Pons (tissue), 1 donor: ENCODE measurements at regions not wholly inside any gene's neighbourhood (a gene's known extent, or its start where the extent isn't known, plus 50 kb on each side); places are given as distances from the start of the nearest gene placed in this dataset.

Experiments
- DNase-seq: peaks from one replicate; pipeline ENCODE4 v3.0.0-alpha.2; 2016; ENCODE audit warnings: low spot score

- no peak for DNase-seq
These were observed 243.7 kb upstream of the PHYHIPL start for GRCh38 chr10:58932577-58933314.

DNA sequence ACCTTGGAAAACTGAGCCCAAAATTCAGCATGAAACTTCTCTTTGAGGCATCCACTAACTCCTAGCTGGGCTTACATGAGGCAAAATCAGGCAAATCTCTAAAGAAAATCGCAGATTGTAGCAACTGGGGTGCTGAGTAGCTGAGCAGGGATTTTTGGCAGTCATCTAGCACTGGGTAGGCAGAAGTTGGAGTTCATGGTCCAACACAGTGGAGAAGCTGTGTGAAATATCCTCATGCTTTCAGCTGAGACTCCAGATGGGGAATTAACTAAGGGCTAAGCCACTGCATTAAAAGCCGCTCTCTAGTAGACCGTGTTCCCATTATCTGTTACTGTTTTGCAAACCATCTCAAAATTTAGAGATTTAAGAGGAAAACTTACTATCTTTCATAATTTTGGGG, 240.1 kb upstream of the PHYHIPL start:
- no peak for DNase-seq

DNA sequence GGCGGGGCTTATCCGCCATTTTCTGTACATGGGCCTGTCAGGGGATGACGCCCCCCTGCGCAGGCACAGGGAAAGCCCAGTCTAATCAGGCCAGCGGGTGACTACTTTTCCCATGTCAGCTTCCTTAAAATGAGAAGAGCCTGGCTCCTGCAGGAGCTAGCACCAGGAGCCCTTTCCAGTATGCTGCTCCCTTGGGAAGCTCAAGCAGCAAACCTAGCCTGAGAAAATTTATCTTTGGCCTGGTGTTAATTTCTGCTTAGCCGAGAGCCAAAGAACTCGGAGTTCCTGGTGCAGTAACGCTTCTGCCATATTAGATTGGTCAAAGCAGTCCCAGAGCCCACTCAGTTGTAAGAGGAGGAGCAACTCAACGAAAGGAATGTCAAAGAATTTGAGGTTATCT, 239.0 kb upstream of the PHYHIPL start:
- DNase-seq, result no peak

DNA sequence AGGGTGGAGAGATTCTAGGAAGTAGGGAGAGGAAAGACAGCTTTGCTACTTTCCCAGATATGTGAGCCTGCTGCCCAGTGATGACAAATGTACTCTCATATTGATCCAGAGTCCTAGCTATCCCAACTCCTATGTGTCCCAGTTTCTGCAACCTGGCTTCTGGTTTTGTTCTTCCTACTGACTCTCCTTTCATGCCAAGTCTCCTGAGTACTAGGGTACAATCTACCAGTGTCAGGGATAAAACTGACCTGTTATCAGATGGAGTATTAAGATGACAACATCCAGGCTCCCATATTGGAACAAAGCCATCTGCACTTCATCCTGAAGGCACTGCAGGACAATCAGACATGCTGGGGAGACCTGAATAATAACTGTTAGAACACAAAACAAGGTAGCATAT, 233.7 kb upstream of the PHYHIPL start:
- DNase-seq, result no peak

DNA sequence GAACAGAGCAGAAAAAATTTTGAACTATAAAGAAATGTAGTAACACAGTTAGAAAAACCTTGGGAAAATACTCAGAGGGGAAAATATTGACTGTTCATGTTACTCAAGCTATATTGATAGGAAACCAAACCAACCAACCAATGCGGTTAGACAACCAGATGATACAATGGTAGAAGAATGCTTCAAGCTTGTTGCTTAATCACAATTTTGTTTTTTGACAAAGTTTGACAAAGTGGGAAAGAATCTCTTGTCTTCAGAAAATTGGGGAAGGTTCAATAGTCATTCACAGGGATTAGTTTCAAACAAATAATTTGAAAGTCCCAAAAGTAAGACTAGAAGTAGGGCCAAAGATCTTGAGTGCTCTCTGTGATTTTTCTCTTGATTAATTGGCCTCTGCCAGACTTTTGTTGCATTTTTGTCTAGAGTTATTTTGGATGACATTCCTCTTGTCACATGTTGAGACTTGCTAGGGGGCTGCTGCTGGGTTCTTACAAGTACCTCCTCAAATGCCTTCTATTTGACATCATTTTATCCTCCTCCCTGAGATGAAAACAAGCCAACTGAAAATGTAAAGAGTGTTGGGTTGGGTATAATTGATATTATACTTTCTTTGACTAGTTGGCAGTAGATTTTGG, 233.1 kb upstream of the PHYHIPL start:
- no peak for DNase-seq

- DNase-seq, result no peak
These were observed 232.5 kb upstream of the PHYHIPL start for GRCh38 chr10:58943960-58944359.

DNA sequence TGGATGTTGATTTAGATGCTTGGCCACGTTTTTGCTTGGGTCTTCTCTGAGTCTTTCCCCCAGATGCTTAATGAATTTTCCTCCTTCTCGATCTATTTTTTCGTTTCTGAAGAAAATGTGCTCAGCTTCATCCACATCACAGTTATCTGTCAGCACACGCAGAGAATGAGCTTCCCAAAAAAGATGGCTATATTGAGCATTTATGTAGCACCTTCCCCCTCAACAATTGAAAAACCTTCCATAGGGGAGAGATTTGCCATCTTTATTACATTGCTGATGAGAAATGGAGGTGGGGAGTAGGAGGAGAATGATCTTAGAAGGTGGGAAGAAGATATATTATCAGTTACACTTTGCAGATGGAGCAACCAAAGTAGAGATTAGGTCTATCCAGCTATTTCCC, 228.1 kb upstream of the PHYHIPL start:
- no peak for DNase-seq

DNA sequence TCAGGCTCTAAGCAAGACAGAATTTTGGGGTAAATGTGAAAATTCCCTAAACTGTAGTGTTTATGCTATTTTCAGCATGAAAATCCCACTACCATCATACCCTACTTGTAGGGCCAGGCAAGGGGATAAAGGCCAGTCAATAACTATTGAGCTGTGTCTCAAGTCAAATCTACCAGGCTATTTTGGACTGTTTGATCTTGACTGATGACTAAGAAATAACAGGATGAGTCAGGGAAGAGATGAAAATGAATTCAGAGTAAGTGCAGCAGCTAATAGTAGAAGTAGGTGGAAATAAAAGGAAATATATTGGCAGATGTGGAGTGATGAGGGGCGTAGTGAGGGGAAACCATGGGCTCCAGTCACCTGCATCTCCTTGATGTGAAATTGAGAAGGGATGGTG, 225.8 kb upstream of the PHYHIPL start:
- no peak for DNase-seq

GRCh38 chr10:58951087-58951486, 225.4 kb upstream of the PHYHIPL start:
- no peak for DNase-seq

- no peak for DNase-seq
These were observed 224.7 kb upstream of the PHYHIPL start for GRCh38 chr10:58951746-58952145.

GRCh38 chr10:58952162-58952601, 224.3 kb upstream of the PHYHIPL start:
- DNase-seq, result no peak

DNA sequence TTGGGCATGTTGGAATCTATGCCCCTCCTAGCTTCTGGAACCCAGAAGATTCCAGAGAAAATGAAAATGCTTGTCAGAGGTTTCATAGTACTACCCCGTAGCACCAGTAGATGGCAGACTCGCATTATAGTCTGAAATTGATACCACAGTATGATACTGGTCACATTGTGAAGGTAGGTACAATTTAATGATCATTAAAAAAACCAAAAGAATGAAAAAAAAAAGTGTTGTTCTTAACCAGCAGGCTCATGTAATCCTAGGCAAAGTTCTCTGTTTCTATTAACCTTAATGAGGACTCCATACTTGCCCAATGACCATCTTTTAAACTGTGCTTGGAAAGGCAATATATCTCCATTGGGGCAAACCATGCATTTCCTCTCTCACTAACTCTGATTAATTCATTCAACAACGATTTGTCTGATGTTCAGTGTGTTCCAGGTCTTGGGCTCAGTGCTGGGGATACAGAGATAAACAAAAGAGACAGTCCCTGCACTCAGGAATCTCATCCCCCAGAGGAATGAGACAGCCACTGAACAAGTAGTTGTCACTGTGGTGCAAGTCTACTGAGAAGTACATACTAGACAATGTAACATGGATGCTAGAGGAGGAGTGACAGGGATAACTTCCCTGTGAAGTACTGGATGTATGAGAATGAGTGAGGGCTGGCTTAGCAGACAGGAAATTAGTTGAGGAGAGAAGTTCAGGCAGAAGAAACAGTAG, 223.5 kb upstream of the PHYHIPL start:
- peak; percentile 87 for DNase-seq

- DNase-seq, result no peak
These were observed 222.3 kb upstream of the PHYHIPL start for GRCh38 chr10:58954178-58954577.

- DNase-seq, result no peak
These were observed 220.8 kb upstream of the PHYHIPL start for GRCh38 chr10:58955615-58956014.

GRCh38 chr10:58956926-58957325, 219.5 kb upstream of the PHYHIPL start:
- no peak for DNase-seq

DNA sequence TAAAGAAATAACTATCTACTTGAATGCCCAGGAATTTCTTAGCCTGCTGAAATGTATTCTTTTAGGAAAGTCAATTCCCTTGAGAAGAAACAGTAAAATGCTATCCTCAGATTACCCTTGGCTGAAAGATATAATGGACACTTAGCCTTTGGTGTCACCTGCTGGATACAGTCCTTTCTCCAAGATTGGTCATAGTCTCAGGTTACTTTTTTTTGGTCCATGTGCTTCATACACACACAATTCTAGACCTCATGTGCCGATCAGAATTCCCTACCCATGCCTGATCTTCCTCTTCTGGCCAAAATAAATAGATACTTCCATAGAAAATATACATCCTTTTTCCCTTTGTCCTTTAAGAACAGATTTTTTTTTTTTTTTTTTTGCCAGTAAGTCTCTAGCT, 218.9 kb upstream of the PHYHIPL start:
- no peak for DNase-seq

DNA sequence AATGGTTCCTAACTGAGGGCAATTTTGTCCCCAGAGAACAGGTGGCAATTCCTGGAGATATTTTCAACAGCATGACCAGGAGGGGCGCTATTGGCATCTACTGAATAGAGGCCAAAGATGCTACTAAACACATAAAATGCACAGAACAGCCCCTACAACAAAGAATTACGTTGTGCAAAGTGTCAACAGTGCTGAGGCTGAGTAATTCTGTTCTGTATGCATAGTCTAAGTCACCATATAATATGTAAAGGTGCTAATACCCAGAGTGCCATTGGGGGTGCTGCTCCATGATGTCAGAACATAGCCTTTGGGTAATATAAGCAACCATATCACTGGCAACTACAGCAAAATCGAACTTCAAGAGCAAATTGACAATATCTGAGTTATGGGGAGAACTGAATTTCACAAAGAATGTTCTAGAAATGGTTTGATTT, 213.3 kb upstream of the PHYHIPL start:
- peak; percentile 93 for DNase-seq

DNA sequence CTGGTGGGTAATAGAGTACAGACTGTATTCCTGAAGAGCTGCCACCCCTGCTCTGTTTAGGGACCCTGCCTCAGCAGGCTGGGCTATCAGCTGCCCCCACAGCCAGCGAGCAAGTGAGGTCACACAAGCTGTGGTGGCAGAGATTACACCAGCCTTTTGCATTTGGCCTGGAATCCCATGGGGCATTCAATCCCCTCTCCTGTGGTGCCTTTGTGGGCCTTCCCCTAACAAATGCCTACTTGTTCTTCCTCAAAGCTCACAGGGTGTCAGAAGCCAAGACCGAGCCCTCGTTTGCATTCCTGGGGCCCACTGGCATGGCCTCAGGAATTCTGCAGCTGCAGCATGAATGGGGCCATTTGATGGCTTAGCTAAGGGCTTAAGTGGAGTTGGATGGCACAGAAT, 212.7 kb upstream of the PHYHIPL start:
- peak; percentile 100 for DNase-seq

- no peak for DNase-seq
These were observed 210.6 kb upstream of the PHYHIPL start for GRCh38 chr10:58965855-58966254.

GRCh38 chr10:58967551-58968388, 208.7 kb upstream of the PHYHIPL start:
- DNase-seq, result peak; percentile 83

GRCh38 chr10:58968389-58968755, 208.1 kb upstream of the PHYHIPL start:
- DNase-seq, result no peak

DNA sequence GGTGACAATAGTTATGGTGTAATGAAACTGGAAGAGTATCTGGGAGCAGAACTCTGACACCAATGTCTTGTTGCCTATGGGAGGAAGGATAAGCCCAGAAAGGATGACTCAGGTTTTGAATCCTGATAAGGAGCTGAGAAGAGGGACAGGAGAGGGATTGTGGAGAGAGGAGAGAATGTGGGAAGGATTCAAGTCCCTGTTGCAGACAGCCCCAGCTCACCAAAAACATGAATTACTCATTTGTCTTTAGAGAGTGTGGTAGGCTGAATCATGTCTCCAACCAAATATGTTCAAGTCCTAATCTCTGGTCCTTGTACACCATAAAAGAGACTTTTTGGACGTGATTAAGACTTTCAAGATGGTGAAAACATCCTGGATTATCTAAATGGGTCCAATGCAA, 206.9 kb upstream of the PHYHIPL start:
- no peak for DNase-seq
